ENCODE measurements at regions not wholly inside any gene's neighbourhood (a gene's known extent, or its start where the extent isn't known, plus 50 kb on each side); places are given as distances from the start of the nearest gene placed in this dataset.

GRCh38 chr1:98457248-98457647 lies 204.3 kb upstream of the SNX7 start:
- TF ChIP-seq FOXK2 (IDR thresholded peaks at IDR 0.05) (no peak), ARNT (IDR thresholded peaks at IDR 0.05) (no peak), SP1 (IDR thresholded peaks at IDR 0.05) (no peak), BHLHE40 (IDR thresholded peaks at IDR 0.05; ENCODE audit: borderline replicate concordance) (no peak), FOXM1 (IDR thresholded peaks at IDR 0.05; ENCODE audit: borderline replicate concordance) (no peak), CTBP1 (IDR thresholded peaks at IDR 0.05; ENCODE audit: borderline replicate concordance) (no peak), ZNF384 (IDR thresholded peaks at IDR 0.05) (no peak), TARDBP (IDR thresholded peaks at IDR 0.05) (no peak), PKNOX1 (IDR thresholded peaks at IDR 0.05) (no peak)
